A549 (cell line): ENCODE measurements at regions not wholly inside any gene's neighbourhood (a gene's known extent, or its start where the extent isn't known, plus 50 kb on each side); places are given as distances from the start of the nearest gene placed in this dataset.

Source experiments
- ATAC-seq, 2 experiments: fragments of 200-7000 bp in 1 of 2; fragments of >200 bp in 1 of 2; cut with Nextera tagmentation in 1 of 2; cut with Tn5 transposase in 1 of 2; 3 replicates each; pipeline versions ENCODE4 v1.8.0 to v1.9.1; 2018 to 2020; ENCODE audit warnings: mild to moderate bottlenecking in 1 of 2, moderate library complexity in 1 of 2
- CTCF ChIA-PET: fragments of 300-600 bp; sonication (Branson Sonifier 250); formaldehyde crosslinking; extraction: SDS; loops from one replicate; lab custom pipeline; 2021; ENCODE audit warnings: antibody characterized with exemption, inconsistent platforms; lab: Yijun Ruan, JAX
- POLR2A ChIA-PET: fragments of 350-600 bp; formaldehyde crosslinking; extraction: SDS; loops from one replicate; lab custom pipeline; 2021; ENCODE audit warnings: antibody characterized with exemption, inconsistent platforms; lab: Yijun Ruan, JAX
- DNase-seq, 2 experiments: peaks; one replicate each; pipeline versions ENCODE4 v3.0.0 to v3.0.0-alpha.2; 2011 to 2016; ENCODE audit warnings: low read depth in 1 of 2, low spot score in 1 of 2
- FAIRE-seq: peaks from 2 replicates; lab custom pipeline; 2011; peaks lifted over from hg19 to GRCh38; lab: Jason Lieb, UNC
- H3K27ac ChIP-seq, 2 experiments: fragments of >200 bp; sonication (Bioruptor Twin); formaldehyde crosslinking; 3 replicates each; pipeline ENCODE4 v1.5.1; 2016 to 2017
- H3K4me1 ChIP-seq: fragments of >200 bp; sonication (Bioruptor Twin); formaldehyde crosslinking; 3 replicates; pipeline ENCODE4 v1.6.1; 2016
- H3K4me2 ChIP-seq: fragments of >200 bp; sonication (Bioruptor Twin); formaldehyde crosslinking; 3 replicates; pipeline ENCODE4 v1.6.1; 2016
- H3K4me3 ChIP-seq: fragments of >200 bp; sonication (Bioruptor Twin); formaldehyde crosslinking; 3 replicates; pipeline ENCODE4 v1.5.1; 2016
- H3K9me3 ChIP-seq: fragments of >200 bp; sonication (Bioruptor Twin); formaldehyde crosslinking; 3 replicates; pipeline ENCODE4 v1.6.1; 2016
- CBX8 ChIP-seq: fragments of 200-600 bp; sonication (generic); IDR thresholded peaks from 2 replicates; pipeline ENCODE4 v1.6.1; 2016
- CHD4 ChIP-seq: fragments of 200-600 bp; sonication (generic); IDR thresholded peaks from 2 replicates; pipeline ENCODE4 v1.6.1; 2016; ENCODE audit warnings: antibody characterized with exemption, mild to moderate bottlenecking, borderline replicate concordance
- HEYL ChIP-seq: fragments of 250-450 bp; sonication (Bioruptor Pico); IDR thresholded peaks from 2 replicates; pipeline ENCODE4 v1.8.0; 2021; ENCODE audit warnings: mild to moderate bottlenecking, moderate library complexity
- KDM5A ChIP-seq: fragments of 200-600 bp; sonication (generic); IDR thresholded peaks from 2 replicates; pipeline ENCODE4 v1.6.1; 2016; ENCODE audit warnings: antibody characterized with exemption, mild to moderate bottlenecking
- MAFK ChIP-seq: fragments of 450-650 bp; IDR thresholded peaks from 2 replicates; pipeline ENCODE4 v1.6.1; 2014; ENCODE audit not compliant: partially characterized antibody
- NFE2L2 ChIP-seq: fragments of 150-350 bp; conservative IDR thresholded peaks from 2 replicates; pipeline ENCODE4 v1.6.1; 2014; ENCODE audit warnings: low read length
- NR3C1 ChIP-seq: fragments of >200 bp; sonication (Bioruptor Twin); formaldehyde crosslinking; IDR thresholded peaks from 3 replicates; pipeline ENCODE4 v1.6.1; 2017
- RCOR1 ChIP-seq: fragments of 150-350 bp; IDR thresholded peaks from 2 replicates; pipeline ENCODE4 v1.6.1; 2014; ENCODE audit warnings: antibody characterized with exemption, low read length, low read depth
- USF2 ChIP-seq: fragments of 450-650 bp; IDR thresholded peaks from 2 replicates; pipeline ENCODE4 v1.6.1; 2014; ENCODE audit warnings: antibody characterized with exemption
- whole genome bisulfite sequencing: methylation state at CpG from one replicate; pipeline ENCODE4 v1.1.6; 2017; ENCODE audit errors: missing lambda C conversion rate; 5-methylcytosine and 5-hydroxymethylcytosine counted together
- small RNA-seq, 6 experiments: library from RNA; depleted of rRNA; stranded (forward); fragments of <200 nt; gene quantifications; one replicate each; pipeline ENCODE3, GENCODE V24; 2012
- TF ChIP-seq, protein P1 (sequence below): IDR thresholded peaks from 2 replicates; pipeline ENCODE4 v1.6.1; 2012

DNA sequence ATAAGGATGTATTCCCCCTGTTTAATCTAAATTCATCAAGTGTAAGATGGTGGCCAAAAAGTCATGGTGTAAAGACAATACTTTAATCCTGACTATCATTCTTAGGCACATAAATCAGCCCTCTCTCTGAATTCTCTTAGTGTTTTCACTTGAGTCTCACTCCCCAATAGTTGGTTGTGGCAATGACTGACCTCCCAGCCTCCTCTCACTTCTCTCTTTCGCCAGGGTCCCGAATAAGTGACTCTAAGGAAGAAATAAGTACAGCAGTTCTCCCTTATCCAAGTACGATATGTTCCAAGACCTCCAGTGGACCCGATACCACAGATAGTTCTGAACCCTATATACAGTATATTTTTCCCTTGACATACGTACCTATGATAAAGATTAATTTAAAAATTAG is 335.3 kb downstream of the MAF start:
- no peaks in the 10 kb centered on the region for H3K4me1 ChIP-seq
- ATAC-seq, result no peak
- no peaks in the 10 kb centered on the region for H3K9me3 ChIP-seq
- TF ChIP-seq CHD4, result no peak
- no peak for TF ChIP-seq CBX8
- no peak for TF ChIP-seq HEYL (CRISPR knock-in tag)
- TF ChIP-seq KDM5A, result no peak
- TF ChIP-seq USF2, result no peak
- no peak for TF ChIP-seq RCOR1
- TF ChIP-seq, all 56 proteins: peak for 0
- CTCF ChIA-PET, result no interaction called here
- POLR2A ChIA-PET, result no interaction called here
- FAIRE-seq (no peak), DNase-seq (no peak)
- Histone ChIP-seq H3K27ac (no peak overlapping the region), H3K4me3 (no peak overlapping the region), H3K4me2 (no peak overlapping the region)
- WGBS, result 15% methylated on average over 5 of the region's 5 CpGs

GRCh38 chr16:79264237-79265109 is 336.1 kb downstream of the MAF start:
- Histone ChIP-seq H3K27ac (no peak overlapping the region), H3K4me1 (no peaks in the 10 kb centered on the region), H3K4me3 (no peak overlapping the region), H3K4me2 (no peak overlapping the region), H3K9me3 (no peaks in the 10 kb centered on the region)
- ATAC-seq (no peak), FAIRE-seq (no peak), DNase-seq (no peak)
- TF ChIP-seq NFE2L2 (no peak), MAFK (peak; percentile 73), NR3C1 (no peak)
- CTCF ChIA-PET, result no interaction called here
- 12% methylated on average over 6 of the region's 6 CpGs for WGBS
- POLR2A ChIA-PET, result no interaction called here

DNA sequence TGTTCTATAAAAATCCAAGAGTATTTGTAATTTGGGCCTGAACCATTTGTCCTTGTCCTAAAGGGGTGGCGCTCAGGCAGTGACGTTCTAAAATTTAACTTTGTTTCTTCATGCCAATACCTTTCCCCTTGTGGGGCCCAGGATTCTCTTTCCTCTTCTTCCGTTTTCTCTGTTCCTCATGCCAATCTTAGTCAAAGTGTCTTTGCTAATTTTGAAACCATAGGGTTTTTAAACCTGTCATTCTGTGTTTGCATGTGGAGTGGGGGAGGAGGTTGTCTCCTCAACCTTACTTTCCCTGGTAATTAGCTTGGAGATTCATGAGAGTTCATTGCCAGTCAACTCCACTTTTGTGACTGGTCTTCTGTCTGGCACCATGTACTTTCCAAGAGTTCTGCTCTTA is 337.1 kb downstream of the MAF start:
- ChIA-PET CTCF (interaction anchor here (1.4 kb wide), 1 partner anchor 47 kb away, joined by 4 read pairs; no protein-coding TSS in a partner anchor), POLR2A (no interaction called here)
- TF ChIP-seq, protein P1, sequence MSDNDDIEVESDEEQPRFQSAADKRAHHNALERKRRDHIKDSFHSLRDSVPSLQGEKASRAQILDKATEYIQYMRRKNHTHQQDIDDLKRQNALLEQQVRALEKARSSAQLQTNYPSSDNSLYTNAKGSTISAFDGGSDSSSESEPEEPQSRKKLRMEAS, result no peak
- Histone ChIP-seq H3K4me2 (no peak overlapping the region), H3K4me1 (no peaks in the 10 kb centered on the region), H3K4me3 (no peak overlapping the region), H3K9me3 (no peaks in the 10 kb centered on the region), H3K27ac (no peak overlapping the region)
- ATAC-seq (no peak), FAIRE-seq (no peak), DNase-seq (no peak)
- WGBS, result 38% methylated on average over 3 of the region's 3 CpGs

Small RNA genes in the stretch of these regions (small RNA-seq; reads per million reads assigned to genes)
- gene RNA5SP431, result 0 reads per million in 6 experiments
